NCI-H2107 (cell line): ENCODE measurements at regions not wholly inside any gene's neighbourhood (a gene's known extent, or its start where the extent isn't known, plus 50 kb on each side); places are given as distances from the start of the nearest gene placed in this dataset.

Experiments
- DNase-seq: peaks from one replicate; lab custom pipeline; 2025; lab: John Stamatoyannopoulos, UW

DNA sequence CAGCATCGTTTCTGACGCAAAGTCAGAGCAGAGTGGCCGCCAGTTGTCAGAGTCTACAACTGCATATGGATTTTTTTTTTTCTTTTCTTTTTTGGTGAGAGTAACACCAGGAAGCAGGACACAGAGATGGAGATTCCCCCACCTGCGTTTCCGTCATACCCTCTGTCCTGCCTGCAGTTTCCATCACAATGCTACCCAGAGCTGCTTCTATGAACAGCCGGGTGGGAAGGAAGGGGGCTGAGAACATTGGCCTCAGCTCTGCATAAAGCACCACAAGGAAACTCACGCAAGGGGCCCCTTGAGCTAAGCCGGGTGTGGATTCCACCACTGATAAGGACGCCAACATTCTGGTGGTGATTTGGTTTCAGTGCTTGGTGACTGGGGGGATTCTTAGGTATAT, 183.5 kb upstream of the AFDN start:
- DNase-seq: no peak

DNA sequence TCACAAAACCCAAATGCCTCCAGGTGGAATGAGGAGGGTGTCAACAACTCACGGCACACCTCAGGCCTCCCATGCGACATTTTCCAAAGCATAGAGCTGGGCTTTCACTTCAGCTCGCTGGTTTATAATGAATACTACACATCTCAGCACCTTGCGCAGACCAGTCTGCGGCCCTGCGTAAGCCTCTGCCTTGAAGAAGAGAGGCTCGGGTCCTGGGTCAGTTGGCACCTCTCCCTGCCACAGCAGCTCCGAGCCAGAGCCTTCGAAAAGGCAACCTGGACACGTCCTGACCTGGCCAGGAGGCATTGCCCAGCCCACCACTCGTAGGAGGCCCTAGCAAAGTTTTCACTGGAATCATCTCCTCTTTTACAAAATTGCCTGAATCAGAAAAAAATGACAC, 183.0 kb upstream of the AFDN start:
- no peak for DNase-seq

DNA sequence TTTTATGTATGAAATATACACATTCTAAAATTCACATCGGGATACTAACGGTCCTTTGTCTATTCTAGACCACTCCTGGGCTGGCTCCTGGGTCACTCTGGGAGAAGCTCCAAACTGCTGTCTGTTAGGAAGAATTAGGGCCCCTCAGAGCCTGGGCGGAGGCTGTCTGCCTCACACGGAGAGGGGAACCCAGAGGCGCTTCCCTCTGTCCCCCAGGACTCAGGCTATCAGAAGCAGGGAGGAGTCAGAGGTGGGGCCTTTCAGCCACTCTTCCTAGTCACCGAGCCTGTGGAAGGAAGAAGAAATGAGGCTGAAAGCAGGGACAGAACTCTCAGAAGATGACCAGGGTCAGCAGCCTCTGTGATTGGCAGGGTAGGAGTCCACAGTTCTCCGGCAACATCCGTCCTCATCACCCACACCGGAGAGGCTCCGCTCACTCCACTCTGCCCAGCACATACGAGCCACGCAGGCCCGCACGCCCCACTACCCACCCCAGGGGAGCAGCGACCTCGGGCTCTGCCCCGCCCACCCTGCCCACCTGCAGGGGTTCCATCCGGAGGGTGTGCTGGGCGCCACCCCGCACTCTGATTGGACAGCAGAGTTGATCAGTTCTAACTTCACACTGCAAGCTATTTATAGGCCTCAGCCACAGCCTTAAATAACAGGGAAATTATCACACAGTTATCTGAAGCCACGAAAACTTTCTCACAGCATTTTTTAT, 182.1 kb upstream of the AFDN start:
- no peak for DNase-seq

DNA sequence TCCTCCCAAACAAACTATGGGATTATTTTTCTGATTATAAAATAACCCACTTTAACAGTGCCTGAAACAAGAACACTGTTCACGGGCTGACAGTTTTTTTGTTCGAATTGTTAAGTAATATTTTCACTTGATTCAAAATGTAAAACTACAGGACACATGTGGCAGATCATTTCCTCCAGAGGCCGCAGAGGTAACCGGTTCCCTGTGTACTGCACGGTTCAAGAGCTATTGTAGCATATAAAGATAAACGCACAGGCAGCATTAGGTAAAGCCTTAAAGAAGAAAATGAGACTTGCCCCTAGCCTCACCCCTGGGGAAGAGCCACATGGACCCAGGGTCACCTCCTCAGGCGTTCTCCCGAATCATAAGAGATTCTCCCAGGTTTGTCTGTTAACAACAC, 181.3 kb upstream of the AFDN start:
- DNase-seq: no peak

DNA sequence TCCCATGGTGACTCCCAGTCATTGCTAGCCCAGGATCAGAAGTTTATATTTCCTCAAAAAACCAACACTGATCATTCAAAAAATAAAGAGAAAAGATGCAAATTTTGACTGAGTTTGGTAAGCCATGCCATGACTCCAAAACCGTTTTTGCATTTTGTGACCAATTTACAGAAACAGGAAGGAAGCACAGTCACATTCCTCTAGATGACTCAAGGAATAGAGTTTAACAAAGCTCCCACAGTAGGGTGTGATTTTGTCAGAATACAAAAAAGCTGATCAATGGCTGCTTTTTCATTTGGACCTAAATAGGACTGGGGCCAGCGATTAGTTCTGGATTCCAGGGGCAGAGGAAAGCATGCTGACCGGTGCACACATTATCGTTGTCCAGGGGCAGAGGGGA, 179.4 kb upstream of the AFDN start:
- DNase-seq: no peak

DNA sequence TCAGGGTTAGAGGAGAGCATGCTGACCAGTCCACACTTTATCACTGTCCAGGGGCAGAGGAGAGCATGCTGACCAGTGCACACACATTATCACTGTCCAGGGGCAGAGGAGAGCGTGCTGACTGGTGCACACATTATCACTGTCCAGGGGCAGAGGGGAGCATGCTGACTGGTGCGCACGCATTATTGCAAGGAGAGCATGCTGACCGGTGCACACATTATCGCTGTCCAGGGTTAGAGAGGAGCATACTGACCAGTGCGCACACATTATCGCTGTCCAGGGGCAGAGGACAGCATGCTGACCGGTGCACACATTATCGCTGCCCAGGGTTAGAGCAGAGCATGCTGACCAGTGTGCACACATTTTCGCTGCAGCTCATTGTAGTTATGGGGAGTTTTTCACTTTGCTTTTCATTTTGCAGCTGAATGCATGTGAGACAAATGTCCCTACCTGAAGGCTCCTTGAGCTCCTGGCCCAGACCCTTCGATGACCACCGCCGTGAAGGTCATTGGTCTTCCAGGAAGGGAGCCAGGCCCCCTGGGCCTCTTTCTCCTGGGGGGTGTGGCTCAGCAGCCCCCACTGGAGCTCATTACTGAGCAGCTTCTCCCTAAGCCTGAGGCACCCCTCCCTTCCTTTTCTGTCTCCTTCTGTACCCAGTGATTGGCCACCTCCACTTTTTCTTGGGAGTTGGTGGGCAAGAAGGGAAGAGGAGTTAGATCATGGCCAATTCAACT, 178.8 kb upstream of the AFDN start:
- DNase-seq: no peak

DNA sequence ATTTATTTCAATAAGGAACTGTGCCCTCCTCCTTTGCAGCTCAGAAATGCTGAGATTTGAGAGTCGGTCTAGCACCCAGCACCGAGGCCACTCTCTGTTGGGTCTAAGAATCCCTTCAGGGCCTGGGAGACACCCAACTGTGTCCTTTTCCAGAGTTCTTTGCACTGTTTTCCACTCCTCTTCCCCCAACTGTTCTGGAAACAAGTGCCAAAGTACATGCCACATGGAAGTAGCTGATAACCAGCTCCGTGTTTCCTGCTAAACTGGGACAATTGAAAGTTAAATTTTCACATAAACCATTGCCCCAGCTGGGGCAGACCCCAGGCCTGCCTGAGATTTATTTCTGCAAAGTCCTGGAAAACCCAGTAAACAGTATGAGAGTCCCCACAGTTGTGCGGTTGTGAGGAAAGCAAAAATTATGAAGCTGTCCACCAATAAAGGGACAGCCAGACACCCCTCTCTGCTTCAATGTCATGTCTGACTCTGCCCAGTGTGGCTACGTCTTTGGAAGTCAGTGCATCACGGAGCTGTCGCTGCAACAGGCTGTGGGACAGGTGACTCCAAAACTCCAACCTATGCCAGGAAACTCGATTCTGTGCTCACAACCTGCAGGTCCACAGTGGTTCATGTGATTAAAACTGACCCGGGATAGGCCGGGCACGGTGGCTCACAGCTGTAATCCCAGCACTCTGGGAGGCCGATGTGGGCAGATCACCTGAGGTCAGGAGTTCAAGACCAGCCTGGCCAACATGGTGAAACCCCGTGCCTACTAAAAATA, 178.0 kb upstream of the AFDN start:
- DNase-seq: no peak

DNA sequence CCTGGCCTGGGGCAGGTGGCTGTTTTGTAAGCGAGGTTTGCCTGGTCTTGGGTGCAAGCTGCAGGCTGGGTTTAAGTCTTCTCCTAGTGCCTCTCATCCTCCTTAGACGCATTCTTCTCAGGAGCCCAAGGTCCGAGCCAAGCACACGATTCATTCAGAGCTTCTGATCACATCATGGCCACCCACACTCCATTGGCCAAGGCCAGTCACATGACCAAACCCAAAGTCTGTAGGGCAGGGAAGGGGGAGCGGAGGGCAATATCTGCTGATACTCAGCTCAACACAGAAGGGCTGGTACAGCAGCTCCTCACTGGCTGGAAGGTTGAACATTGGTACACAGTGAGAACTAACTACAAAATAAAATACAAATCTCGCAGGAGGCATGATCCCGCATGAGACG, 177.2 kb upstream of the AFDN start:
- no peak for DNase-seq

DNA sequence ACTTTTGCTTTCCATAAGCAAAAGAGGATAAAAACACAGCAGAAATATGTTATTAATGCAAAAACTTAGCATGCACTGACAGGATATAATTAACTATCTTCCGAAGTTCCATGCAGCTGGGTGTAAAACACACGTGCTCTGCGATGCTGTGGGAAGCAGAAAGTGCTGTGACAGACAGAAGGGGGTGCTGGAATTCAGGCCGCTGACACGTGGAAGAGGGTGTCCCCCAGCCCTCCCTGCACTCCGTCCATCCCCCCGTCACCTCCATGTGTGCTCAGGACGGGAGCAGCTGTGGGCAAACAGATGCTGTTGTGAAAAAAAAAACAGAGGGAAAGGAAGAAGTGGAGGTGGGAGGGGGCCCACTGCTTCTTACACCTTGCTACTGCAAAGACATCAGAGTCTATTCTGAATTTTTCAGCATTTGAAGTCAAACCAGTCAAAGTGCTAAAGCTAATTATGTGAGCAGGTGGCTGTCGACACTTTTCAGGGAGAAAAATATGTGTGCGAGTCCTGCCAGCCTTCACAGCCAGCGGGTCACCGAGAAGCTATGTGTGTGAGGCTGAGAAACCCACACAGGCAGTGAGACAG, 175.9 kb upstream of the AFDN start:
- DNase-seq: no peak

DNA sequence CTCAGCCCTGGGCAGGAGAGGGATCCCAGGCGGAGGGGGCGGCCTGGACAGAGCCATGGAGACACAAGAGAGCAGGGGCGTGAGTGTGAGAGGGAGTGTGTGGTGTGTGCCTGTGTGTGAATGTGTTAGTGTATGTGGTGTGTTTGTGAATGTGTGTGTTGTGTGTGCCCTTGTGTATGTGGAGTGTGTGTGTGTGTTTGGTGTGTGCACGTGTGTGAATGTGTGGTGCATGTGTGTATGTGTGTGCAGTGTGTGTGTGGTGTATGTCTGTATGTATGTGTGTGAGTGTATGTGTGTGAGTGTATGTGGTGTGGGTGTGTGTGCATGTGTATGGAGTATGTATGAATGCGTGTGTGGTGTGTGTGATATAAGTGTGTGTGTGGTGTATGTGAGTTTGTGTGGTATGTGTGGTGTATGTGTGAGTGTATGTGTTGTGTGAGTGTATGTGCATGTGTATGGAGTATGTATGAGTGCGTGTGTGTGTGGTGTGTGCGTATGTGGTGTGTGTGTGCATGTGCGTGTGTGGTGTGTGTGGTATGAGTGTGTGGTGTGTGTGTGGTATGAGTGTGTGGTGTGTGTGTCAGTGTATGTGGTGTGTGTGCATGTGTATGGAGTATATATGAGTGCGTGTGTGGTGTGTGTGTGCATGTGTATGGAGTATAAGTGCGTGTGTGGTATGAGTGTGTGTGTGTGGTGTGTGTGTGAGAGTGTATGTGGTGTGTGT, 175.2 kb upstream of the AFDN start:
- no peak for DNase-seq

DNA sequence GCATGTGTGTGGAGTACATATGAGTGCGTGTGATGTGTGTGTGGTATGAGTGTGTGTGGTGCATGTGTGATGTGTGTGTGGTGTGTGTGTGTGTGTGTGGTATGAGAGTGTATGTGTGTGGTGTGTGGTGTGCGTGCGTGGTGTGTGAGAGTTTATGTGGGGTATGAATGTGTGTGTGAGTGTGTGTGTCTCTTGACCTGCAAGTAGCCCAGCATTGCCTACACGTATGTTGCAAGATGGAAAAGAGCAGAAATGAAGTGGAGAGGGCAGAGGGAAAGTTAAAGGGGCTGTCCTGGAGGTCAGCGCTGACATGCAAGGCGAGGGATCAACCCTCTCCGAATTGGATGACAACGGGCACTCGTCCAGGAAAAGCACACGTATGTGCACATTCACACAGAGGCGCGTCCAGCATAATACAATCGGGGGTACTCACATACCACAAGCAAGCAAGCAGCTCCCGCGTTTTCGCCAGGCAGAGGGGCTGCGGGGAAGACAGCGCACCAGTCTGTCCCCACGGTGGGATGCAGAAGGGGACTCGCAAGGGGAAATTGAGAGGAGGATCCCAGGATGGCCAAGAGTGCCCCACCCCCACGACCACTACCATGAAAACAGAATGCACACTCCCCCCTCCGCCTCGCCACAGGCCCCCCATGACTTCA, 174.5 kb upstream of the AFDN start:
- DNase-seq: no peak

DNA sequence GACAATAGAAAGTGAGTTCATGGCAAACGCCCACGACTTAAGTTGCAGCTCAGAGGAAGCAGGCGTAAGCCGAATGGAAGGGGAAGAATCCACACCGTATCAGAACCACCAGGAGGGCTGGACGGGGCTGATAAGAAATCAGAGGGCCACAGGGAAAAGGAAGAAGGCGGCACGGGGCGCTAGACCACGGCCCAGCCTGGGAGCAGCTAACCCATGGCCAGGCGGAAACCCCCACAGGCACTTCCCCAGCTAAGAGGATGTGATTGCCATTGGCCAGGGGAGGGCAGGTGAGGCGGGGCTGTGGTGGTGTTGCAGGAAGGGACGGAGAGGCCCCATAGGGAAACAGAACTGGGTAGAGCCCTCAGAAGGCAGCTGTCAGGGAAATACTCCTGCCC, 174.0 kb upstream of the AFDN start:
- no peak for DNase-seq

DNA sequence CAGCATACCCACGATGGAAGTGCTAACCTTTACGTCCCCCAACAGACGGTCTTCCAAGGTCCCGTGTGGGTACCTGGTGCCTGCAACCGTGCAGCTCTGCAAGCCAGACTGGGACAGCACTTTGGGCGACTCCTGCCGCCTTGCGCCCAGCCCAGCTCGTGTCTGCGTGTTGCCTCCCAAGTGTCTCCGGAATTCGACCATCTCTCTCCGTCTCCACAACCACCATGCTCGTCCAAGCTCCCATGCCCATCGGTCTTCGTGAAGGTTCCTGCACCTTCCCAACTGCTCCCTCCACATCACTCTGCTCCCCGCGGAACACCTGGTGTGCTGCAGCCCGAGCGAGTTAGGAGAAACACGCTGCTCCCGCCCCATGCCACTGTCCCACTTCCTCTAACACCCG, 173.2 kb upstream of the AFDN start:
- DNase-seq: no peak

DNA sequence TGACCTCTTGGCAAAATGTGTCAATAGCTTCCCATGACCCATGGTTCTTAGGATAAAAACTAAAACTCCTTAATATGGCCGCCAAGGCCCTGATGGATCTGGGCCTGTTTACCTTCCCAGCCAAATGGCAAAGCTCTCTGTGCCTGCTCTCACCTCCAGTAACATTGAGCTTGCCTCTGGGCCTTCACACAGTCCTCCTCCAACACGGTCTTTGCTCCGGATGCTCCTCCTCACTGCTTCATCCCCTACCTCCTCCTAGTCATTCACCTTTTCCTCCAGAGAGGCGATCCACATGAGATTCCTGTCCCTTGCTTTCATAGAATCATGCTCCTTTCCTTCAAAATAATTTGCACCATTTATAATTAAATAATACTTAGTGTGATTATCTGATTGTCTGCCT, 172.3 kb upstream of the AFDN start:
- no peak for DNase-seq

DNA sequence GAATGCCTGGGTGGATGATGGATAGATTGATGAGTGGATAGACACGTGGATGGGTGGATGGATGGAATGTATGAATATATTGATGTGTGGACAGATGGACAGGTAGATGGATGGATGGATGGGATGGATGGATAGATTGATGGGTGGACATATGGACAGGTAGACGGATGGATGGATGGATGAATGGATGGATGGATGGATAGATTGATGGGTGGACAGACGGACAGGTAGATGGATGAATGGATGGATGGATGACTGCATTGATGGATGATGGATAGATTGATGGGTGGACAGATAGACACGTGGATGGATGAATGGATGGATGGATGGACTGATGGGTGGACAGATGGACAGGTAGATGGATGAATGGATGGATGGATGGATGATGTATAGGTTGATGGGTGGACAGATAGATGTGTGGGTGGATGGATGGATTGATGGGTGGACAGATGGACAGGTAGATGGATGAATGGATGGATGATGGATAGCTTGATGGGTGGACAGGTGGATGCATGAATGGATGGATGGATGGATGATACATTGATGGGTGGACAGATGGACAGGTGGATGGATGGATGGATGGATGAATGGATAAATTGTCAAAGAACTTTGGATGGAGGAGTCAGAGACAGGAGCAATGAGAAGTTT, 171.4 kb upstream of the AFDN start:
- no peak for DNase-seq

DNA sequence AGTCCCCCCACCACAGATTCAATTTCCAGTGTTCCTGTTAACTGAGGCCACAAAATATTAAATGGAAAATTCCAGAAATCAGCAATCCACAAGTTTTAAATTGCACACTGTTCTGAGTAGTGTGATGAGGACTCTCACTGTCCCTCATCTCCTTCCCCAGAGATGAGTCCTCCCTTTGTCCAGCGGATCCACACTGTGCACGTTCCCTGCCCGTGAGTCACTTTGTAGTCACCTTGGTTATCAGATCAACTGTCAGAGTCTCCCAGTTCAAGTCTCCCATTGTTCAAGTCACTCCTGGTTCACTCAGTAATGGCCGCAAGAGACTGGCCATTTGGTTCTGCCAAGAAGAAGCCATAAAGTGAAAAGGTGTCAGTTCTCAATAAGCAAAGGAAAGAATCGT, 168.6 kb upstream of the AFDN start:
- DNase-seq: no peak

DNA sequence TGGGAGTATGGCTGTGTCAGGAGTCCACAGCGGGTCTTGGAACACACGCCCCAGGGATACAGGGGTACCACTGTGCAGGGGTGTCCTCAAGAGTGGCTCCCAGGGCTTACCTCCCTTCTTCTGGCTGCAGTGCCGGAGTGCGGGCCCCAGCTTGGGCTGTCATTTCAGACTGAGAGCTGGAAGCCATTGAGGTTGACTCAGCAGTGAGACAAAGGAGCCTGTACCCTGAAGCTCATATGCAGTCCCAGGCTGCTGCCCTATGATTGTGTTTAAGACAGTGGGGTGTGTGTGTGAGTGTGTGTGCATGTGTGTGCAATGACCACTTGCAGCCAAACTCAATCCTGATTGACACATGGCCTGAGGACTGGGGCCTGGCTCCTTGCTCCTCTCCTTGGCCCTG, 167.7 kb upstream of the AFDN start:
- DNase-seq: no peak

DNA sequence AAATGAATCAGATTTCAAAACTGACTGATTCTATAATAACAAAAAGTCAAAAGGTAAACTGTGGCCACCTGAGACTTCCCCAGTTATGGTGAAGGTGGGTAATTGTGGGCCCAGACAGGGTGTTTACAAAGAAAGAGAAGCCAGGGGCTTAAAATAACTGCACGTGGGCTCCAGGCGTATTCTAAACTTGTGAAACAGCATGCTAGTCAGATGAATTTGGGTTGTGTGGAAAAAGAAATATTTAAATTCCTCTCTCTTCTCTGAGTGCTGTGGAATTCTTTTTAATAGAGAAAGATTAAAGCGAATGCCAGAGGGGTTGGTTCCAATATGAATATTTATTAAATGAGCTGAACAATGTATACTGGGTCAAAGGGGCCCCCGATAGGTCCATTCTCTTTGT, 166.3 kb upstream of the AFDN start:
- DNase-seq: no peak

DNA sequence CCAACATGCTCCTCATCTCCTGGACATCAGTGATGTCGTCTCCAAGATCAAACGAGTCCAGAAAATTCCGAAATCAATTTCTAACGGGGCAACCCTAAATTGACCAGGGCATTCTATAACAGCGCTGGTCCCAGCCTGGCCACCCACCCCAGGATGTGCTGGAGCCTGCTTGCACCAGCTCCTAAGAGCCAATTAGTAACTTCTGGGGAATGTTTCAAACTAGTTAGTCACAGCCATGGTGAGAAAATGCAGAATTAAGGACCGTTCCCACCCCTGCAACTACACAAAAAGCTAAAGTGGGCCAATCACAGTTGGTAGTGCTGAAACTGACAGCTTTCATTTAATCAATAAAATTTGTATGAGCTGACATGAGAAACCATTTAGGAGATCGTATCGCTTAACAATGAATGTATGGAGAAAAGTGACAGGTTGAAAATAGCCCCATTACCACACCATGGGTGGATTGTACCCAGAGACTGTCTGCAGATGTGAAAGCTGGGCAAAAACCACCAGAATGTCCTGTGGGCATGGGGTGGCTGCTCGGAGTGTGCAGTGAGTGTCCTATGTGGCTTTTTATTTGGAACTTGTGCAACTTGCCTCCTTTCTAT, 165.7 kb upstream of the AFDN start:
- DNase-seq: no peak

DNA sequence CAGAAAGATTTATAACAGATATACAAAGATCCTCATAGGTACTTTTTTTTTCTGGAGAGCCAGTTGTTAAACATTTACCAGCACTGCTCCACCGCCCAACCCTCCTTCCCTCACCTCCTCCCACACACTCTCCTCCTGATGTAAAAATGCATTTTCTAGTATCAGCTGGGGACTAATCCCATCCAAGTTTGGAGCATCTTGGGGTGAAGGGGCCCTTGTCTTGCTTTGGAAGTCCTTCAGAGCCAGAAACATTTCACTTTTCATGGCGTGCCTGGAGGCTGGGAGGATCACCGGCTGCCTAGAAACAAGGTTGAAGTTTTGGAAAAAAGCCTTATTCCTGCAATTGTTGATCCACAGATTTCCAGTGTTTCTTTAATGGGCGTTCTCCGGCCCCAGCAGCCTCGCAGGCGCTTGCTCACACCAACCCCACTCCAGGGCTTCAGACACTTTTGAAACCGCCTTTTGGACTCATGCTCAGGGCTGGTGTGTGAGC, 165.1 kb upstream of the AFDN start:
- no peak for DNase-seq
